Esophagus (tissue), 2 donors: ENCODE measurements at regions not wholly inside any gene's neighbourhood (a gene's known extent, or its start where the extent isn't known, plus 50 kb on each side); places are given as distances from the start of the nearest gene placed in this dataset.

Experiments used
- H3K27ac ChIP-seq, 2 donors: one replicate each; pipeline ENCODE4 v1.5.1; 2013; ENCODE audit warnings: low read depth in 2 of 2, mild to moderate bottlenecking in 2 of 2, inconsistent platforms in 1 of 2, low read length in 1 of 2, moderate library complexity in 1 of 2
- H3K27me3 ChIP-seq, 2 donors: one replicate each; pipeline ENCODE4 v1.6.1; 2013; ENCODE audit warnings: low read length in 2 of 2, control low read depth in 1 of 2, mild to moderate bottlenecking in 1 of 2; ENCODE audit not compliant: insufficient read depth in 2 of 2, control insufficient read depth in 1 of 2
- H3K36me3 ChIP-seq, 2 donors: one replicate each; pipeline ENCODE4 v1.6.1; 2013; ENCODE audit warnings: low read length in 1 of 2; ENCODE audit not compliant: control insufficient read depth in 2 of 2, insufficient read depth in 2 of 2
- H3K4me1 ChIP-seq, 2 donors: one replicate each; pipeline ENCODE4 v1.6.1; 2013; ENCODE audit warnings: low read length in 1 of 2; ENCODE audit not compliant: control insufficient read depth in 2 of 2, insufficient read depth in 2 of 2
- H3K4me3 ChIP-seq, 2 donors: one replicate each; pipeline ENCODE4 v1.5.1; 2013; ENCODE audit warnings: low read length in 2 of 2, mild to moderate bottlenecking in 2 of 2, low read depth in 1 of 2, moderate library complexity in 1 of 2
- H3K9me3 ChIP-seq, 2 donors: one replicate each; pipeline ENCODE4 v1.6.1; 2013; ENCODE audit warnings: mild to moderate bottlenecking in 2 of 2, low read depth in 1 of 2, low read length in 1 of 2, moderate library complexity in 1 of 2; ENCODE audit not compliant: control insufficient read depth in 2 of 2, insufficient read depth in 1 of 2
- WGBS, 2 donors: extraction: QIAGEN DNeasy Blood & Tissue Kit; methylation state at CpG; one replicate each; pipeline ENCODE4 v1.1.7; 2013; 5-methylcytosine and 5-hydroxymethylcytosine counted together
- donor health status: healthy with polysubstance abuse.
- donor health status: Bipolar disorder and iron deficiency.

GRCh38 chr15:95647531-95648277, 682.8 kb upstream of the NR2F2 start:
- Histone ChIP-seq H3K4me1 (no peaks in the 10 kb centered on the region), H3K27me3 (no peaks in the 10 kb centered on the region)

GRCh38 chr15:95653361-95653805, 677.1 kb upstream of the NR2F2 start:
- Histone ChIP-seq H3K27ac (no peak overlapping the region), H3K4me3 (no peak overlapping the region), H3K4me1 (no peaks in the 10 kb centered on the region), H3K36me3 (no peaks in the 10 kb centered on the region), H3K27me3 (no peaks in the 10 kb centered on the region), H3K9me3 (no peaks in the 10 kb centered on the region)
- WGBS, 2 donors: 90 to 91% methylated on average over 8 of the region's 8 CpGs

More at GRCh38 chr15:95647531-95648277, 682.8 kb upstream of the NR2F2 start:
- no peaks in the 10 kb centered on the region for H3K36me3 ChIP-seq
- no peaks in the 10 kb centered on the region for H3K9me3 ChIP-seq
- WGBS, 2 donors: 65 to 81% methylated on average over 10 of the region's 10 CpGs
- no peak overlapping the region for H3K4me3 ChIP-seq
- no peak overlapping the region for H3K27ac ChIP-seq

DNA sequence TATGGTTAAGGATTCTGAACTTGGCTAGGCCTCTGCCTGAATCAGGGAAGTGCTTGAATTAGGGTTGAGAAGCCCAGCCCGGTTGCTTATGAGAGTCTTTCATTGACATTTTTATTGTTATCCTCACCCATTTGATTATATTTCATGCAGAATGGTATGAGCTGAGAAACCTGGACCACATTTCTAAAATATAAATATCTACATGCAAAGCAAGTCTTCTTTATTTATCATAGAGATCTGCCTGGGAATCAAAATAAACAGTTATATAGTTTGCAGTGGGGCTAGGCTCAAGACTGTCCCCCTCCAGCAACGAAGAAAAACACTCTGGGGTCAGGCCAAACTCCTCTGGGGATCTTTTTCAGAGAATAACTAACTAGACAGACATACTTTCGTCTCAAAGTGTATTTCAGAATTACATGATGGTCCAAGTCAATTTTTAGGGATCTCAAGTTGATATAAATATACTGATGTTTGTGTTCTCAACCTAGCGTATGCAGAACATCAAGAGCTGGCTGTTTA, 675.4 kb upstream of the NR2F2 start:
- Histone ChIP-seq H3K27me3 (no peaks in the 10 kb centered on the region), H3K27ac (no peak overlapping the region), H3K36me3 (no peaks in the 10 kb centered on the region), H3K9me3 (no peaks in the 10 kb centered on the region), H3K4me3 (no peak overlapping the region), H3K4me1 (no peaks in the 10 kb centered on the region)
- 62 to 64% methylated on average over 4 of the region's 4 CpGs for WGBS, 2 donors

GRCh38 chr15:95656595-95656994, 673.9 kb upstream of the NR2F2 start:
- Histone ChIP-seq H3K4me3 (no peak overlapping the region), H3K36me3 (no peaks in the 10 kb centered on the region), H3K9me3 (no peaks in the 10 kb centered on the region), H3K27me3 (no peaks in the 10 kb centered on the region), H3K4me1 (no peaks in the 10 kb centered on the region), H3K27ac (no peak overlapping the region)
- WGBS, 2 donors: 65 to 67% methylated on average over 2 of the region's 2 CpGs

- no peak overlapping the region for H3K27ac ChIP-seq
- H3K27me3 ChIP-seq: no peaks in the 10 kb centered on the region
- no peak overlapping the region for H3K4me3 ChIP-seq
- no peaks in the 10 kb centered on the region for H3K9me3 ChIP-seq
- 81 to 85% methylated on average over 3 of the region's 3 CpGs for WGBS, 2 donors
- H3K36me3 ChIP-seq: no peaks in the 10 kb centered on the region
- no peaks in the 10 kb centered on the region for H3K4me1 ChIP-seq
Measured at GRCh38 chr15:95658799-95659198, 671.7 kb upstream of the NR2F2 start.

DNA sequence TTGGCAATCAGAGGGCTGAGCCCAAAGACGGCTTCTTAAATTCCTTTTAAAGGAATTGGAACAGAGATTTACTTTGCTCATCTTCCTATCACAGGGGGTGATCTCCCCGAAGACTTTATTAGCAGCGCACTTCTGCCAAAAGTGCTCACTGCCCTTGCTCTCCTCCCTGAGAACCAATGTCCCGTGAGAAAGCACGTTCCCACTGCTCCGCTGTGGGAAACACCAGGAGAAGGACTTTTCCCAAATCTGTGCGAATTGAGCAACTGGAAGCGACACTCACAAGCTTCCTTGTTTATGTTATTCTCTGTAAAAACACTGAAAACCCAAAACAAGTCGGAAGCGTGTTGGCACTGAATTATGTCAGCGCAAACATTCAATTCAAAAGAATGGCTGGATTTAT, 670.8 kb upstream of the NR2F2 start:
- no peaks in the 10 kb centered on the region for H3K9me3 ChIP-seq
- no peak overlapping the region for H3K27ac ChIP-seq
- 73 to 74% methylated on average over 11 of the region's 11 CpGs for WGBS, 2 donors
- H3K4me1 ChIP-seq: no peaks in the 10 kb centered on the region
- no peaks in the 10 kb centered on the region for H3K27me3 ChIP-seq
- no peak overlapping the region for H3K4me3 ChIP-seq
- H3K36me3 ChIP-seq: no peaks in the 10 kb centered on the region

DNA sequence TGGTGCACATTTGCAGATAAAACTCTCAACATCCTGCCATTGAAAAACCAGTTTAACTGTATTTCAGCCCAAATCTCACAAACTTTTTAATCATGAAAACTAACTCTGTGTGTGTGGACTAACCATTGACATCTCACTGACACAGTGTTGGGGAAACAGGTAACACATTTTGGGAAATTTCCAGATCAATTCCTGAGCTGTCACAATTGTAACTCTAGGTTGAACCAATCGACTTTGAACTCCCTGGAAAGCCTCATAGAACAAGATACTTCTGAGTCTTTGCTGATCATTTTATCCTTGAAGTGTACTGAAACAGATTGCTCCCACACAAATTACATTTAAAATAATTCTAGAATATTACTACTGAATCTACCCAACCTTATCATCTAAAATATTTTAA, 667.9 kb upstream of the NR2F2 start:
- Histone ChIP-seq H3K27ac (no peak overlapping the region), H3K9me3 (no peaks in the 10 kb centered on the region), H3K27me3 (no peaks in the 10 kb centered on the region), H3K36me3 (no peaks in the 10 kb centered on the region), H3K4me3 (no peak overlapping the region), H3K4me1 (no peaks in the 10 kb centered on the region)
- 57 to 68% methylated on average over 1 of the region's 1 CpG for WGBS, 2 donors

- WGBS, 2 donors: 78 to 80% methylated on average over 6 of the region's 6 CpGs
- H3K27ac ChIP-seq: no peak overlapping the region
- H3K27me3 ChIP-seq: no peaks in the 10 kb centered on the region
- H3K9me3 ChIP-seq: no peaks in the 10 kb centered on the region
- no peaks in the 10 kb centered on the region for H3K36me3 ChIP-seq
- H3K4me3 ChIP-seq: no peak overlapping the region
- H3K4me1 ChIP-seq: no peaks in the 10 kb centered on the region
Measured at GRCh38 chr15:95663156-95664100, 667.1 kb upstream of the NR2F2 start.

DNA sequence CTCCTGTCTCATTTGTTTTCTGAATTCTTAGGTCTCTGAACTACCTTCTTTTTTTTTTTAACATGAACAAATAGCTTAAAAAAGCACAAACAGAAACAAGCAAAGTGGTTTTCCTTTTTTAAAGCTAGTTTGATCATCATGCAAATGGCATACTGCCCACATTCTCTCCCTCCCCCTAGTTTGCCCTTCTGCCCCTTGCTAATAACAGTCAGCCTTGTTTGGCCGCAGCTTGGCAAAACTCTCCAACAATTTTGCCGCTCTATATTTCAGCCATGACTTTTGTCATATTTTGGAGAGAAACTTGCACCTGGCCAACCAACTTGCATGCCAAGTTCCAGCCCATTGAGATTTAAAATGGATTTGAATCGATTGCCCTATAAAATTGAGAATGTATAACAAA, 666.0 kb upstream of the NR2F2 start:
- Histone ChIP-seq H3K4me3 (no peak overlapping the region), H3K27ac (no peak overlapping the region), H3K36me3 (no peaks in the 10 kb centered on the region), H3K27me3 (no peaks in the 10 kb centered on the region), H3K9me3 (no peaks in the 10 kb centered on the region), H3K4me1 (no peaks in the 10 kb centered on the region)
- 54 to 62% methylated on average over 3 of the region's 3 CpGs for WGBS, 2 donors
